CD14-positive monocyte (primary cell): ENCODE measurements at regions not wholly inside any gene's neighbourhood (a gene's known extent, or its start where the extent isn't known, plus 50 kb on each side); places are given as distances from the start of the nearest gene placed in this dataset.
"Not testable (repeated sequence)": the region's sequence is repeated elsewhere in the genome, so short reads cannot be mapped to it uniquely, and the experiment has no call there.

Source experiments
- DNase-seq, 3 donors: peaks; one replicate each; pipeline ENCODE4 v3.0.0-alpha.2; 2011 to 2022
- H2AFZ ChIP-seq: 2 replicates; pipeline ENCODE4 v1.6.0; 2012; ENCODE audit warnings: mild to moderate bottlenecking, low read depth, low read length, inconsistent platforms; ENCODE audit not compliant: insufficient read depth, poor library complexity, severe bottlenecking
- H3K27ac ChIP-seq, 2 donors: 1 replicate in 1 of 2; 2 replicates in 1 of 2; pipeline ENCODE4 v1.5.1; 2012 to 2013; ENCODE audit warnings: low read length in 2 of 2, control low read depth in 1 of 2, inconsistent platforms in 1 of 2, low read depth in 1 of 2, mild to moderate bottlenecking in 1 of 2
- H3K27me3 ChIP-seq, 2 donors: one replicate each; pipeline versions ENCODE4 v1.6.0 to v1.6.1; 2011 to 2013; ENCODE audit warnings: low read length in 2 of 2; ENCODE audit not compliant: control insufficient read depth in 2 of 2, insufficient read depth in 2 of 2
- H3K36me3 ChIP-seq, 2 donors: replicated peaks in 1 of 2; 1 replicate in 1 of 2; 2 replicates in 1 of 2; pipeline versions ENCODE4 v1.5.1 to v1.6.1; 2012 to 2013; ENCODE audit warnings: low read length in 2 of 2, control low read depth in 1 of 2, inconsistent platforms in 1 of 2, mild to moderate bottlenecking in 1 of 2; ENCODE audit not compliant: insufficient read depth in 2 of 2, control insufficient read depth in 1 of 2
- H3K4me1 ChIP-seq, 2 donors: 1 replicate in 1 of 2; 2 replicates in 1 of 2; pipeline versions ENCODE4 v1.5.1 to v1.6.1; 2012 to 2013; ENCODE audit warnings: low read length in 2 of 2, control low read depth in 1 of 2, inconsistent platforms in 1 of 2, mild to moderate bottlenecking in 1 of 2, moderate library complexity in 1 of 2; ENCODE audit not compliant: insufficient read depth in 2 of 2, control insufficient read depth in 1 of 2
- H3K4me2 ChIP-seq: replicated peaks from 2 replicates; pipeline ENCODE3; 2012; ENCODE audit warnings: low read length, moderate library complexity, mild to moderate bottlenecking; ENCODE audit not compliant: poor library complexity, severe bottlenecking; ENCODE audit errors: extremely low read depth
- H3K4me3 ChIP-seq, 3 experiments: fragments of 200-600 bp in 1 of 3; sonication (generic) in 1 of 3; replicated peaks in 1 of 3; 1 replicate in 2 of 3; 2 replicates in 1 of 3; pipeline ENCODE4 v1.5.1; 2011 to 2013; ENCODE audit warnings: low read length in 3 of 3, mild to moderate bottlenecking in 3 of 3, control low read depth in 2 of 3, low read depth in 2 of 3, inconsistent platforms in 1 of 3, moderate library complexity in 1 of 3
- H3K79me2 ChIP-seq: 2 replicates; pipeline ENCODE4 v1.6.0; 2012; ENCODE audit warnings: mild to moderate bottlenecking, control low read depth, inconsistent platforms, low read length, moderate library complexity; ENCODE audit not compliant: insufficient read depth
- H3K9ac ChIP-seq: 2 replicates; pipeline ENCODE4 v1.6.0; 2017; ENCODE audit warnings: low read length, mild to moderate bottlenecking; ENCODE audit not compliant: insufficient read depth, poor library complexity, severe bottlenecking
- H3K9me3 ChIP-seq, 2 donors: replicated peaks in 1 of 2; 1 replicate in 1 of 2; 2 replicates in 1 of 2; pipeline versions ENCODE4 v1.5.1 to v1.6.1; 2012 to 2013; ENCODE audit warnings: low read length in 2 of 2, control low read depth in 1 of 2; ENCODE audit not compliant: control insufficient read depth in 1 of 2, insufficient read depth in 1 of 2
- H4K20me1 ChIP-seq: 2 replicates; pipeline ENCODE4 v1.6.0; 2012; ENCODE audit warnings: mild to moderate bottlenecking, low read length, control low read depth, moderate library complexity; ENCODE audit not compliant: insufficient read depth
- H3K27ac Mint-ChIP-seq, 7 donors: one replicate each; pipeline ENCODE4 v1.8.0; 2020; ENCODE audit warnings: mild to moderate bottlenecking in 7 of 7, mixed read lengths in 7 of 7, moderate library complexity in 6 of 7, inconsistent platforms in 2 of 7
- H3K27me3 Mint-ChIP-seq, 3 donors: one replicate each; pipeline ENCODE4 v1.8.0; 2021 to 2022; ENCODE audit warnings: low read depth in 3 of 3, mild to moderate bottlenecking in 3 of 3, mixed read lengths in 3 of 3, moderate library complexity in 3 of 3, inconsistent platforms in 1 of 3
- H3K36me3 Mint-ChIP-seq, 2 donors: one replicate each; pipeline ENCODE4 v1.8.0; 2020; ENCODE audit warnings: mixed read lengths in 2 of 2, inconsistent platforms in 1 of 2, mild to moderate bottlenecking in 1 of 2
- H3K4me1 Mint-ChIP-seq: one replicate; pipeline ENCODE4 v1.8.0; 2020; ENCODE audit warnings: mild to moderate bottlenecking, mixed read lengths
- H3K4me3 Mint-ChIP-seq, 2 donors: one replicate each; pipeline ENCODE4 v1.8.0; 2020; ENCODE audit warnings: mild to moderate bottlenecking in 2 of 2, mixed read lengths in 2 of 2, moderate library complexity in 1 of 2
- H3K9me3 Mint-ChIP-seq, 7 donors: one replicate each; pipeline ENCODE4 v1.8.0; 2020 to 2022; ENCODE audit warnings: mixed read lengths in 7 of 7, mild to moderate bottlenecking in 6 of 7, moderate library complexity in 6 of 7, inconsistent platforms in 2 of 7
- CTCF ChIP-seq: fragments of 200-600 bp; IDR thresholded peaks from one replicate; pipeline ENCODE4 v1.8.0; 2022; ENCODE audit warnings: antibody characterized with exemption, mild to moderate bottlenecking
- WGBS: methylation state at CpG from one replicate; pipeline ENCODE4 v1.1.5; 2013; ENCODE audit warnings: missing lambda C conversion rate; ENCODE audit not compliant: insufficient coverage; 5-methylcytosine and 5-hydroxymethylcytosine counted together
- intact Hi-C, 2 donors: fragments of 100-400 bp; cut with micrococcal nuclease; formaldehyde crosslinking; loops; one replicate each; pipeline versions ENCODE4 v1.15.0 to v1.15.1; 2023

GRCh38 chr20:30937790-30938189 is 319.7 kb upstream of the DEFB115 start:
- intact Hi-C loops = no loop called here
- Histone ChIP-seq H3K27me3 (no peaks in the 10 kb centered on the region), H3K27ac (no peak overlapping the region), H3K4me3 (no peak overlapping the region), H3K4me2 (no peak overlapping the region), H3K9me3 (peaks cover 0 to 18% of the 10 kb centered on the region in 2 donors), H3K9ac (no peak overlapping the region), H3K36me3 (no peaks in the 10 kb centered on the region), H3K4me1 (no peaks in the 10 kb centered on the region), H3K79me2 (no peaks in the 10 kb centered on the region), H4K20me1 (no peaks in the 10 kb centered on the region), H2AFZ (no peak overlapping the region)
- no peaks in the 10 kb centered on the region for H3K27me3 Mint-ChIP-seq
- no peak overlapping the region for H3K27ac Mint-ChIP-seq
- H3K4me1 Mint-ChIP-seq = no peaks in the 10 kb centered on the region
- no peak overlapping the region for H3K4me3 Mint-ChIP-seq
- H3K9me3 Mint-ChIP-seq = peaks cover 0 to 13% (median 3%) of the 10 kb centered on the region in 7 donors
- TF ChIP-seq CTCF = no peak
- DNase-seq = no peak
- H3K36me3 Mint-ChIP-seq = no peaks in the 10 kb centered on the region
- WGBS = 59% methylated on average over 2 of the region's 5 CpGs

GRCh38 chr20:30949761-30950160 is 307.7 kb upstream of the DEFB115 start:
- intact Hi-C loops = no loop called here
- no peak overlapping the region for H3K4me3 ChIP-seq
- H3K9me3 ChIP-seq = peaks cover 14 to 36% of the 10 kb centered on the region in 2 donors
- Mint-ChIP-seq H3K27me3 (peaks cover 0 to 3% (median 2%) of the 10 kb centered on the region in 3 donors), H3K4me3 (no peak overlapping the region), H3K9me3 (peaks cover 23 to 36% (median 27%) of the 10 kb centered on the region in 7 donors), H3K36me3 (no peaks in the 10 kb centered on the region), H3K4me1 (no peaks in the 10 kb centered on the region), H3K27ac (no peak overlapping the region)
- no peaks in the 10 kb centered on the region for H3K27me3 ChIP-seq
- H3K27ac ChIP-seq = no peak overlapping the region
- no peak overlapping the region for H3K9ac ChIP-seq
- WGBS = 96% methylated on average over 10 of the region's 13 CpGs
- TF ChIP-seq CTCF = no peak
- H2AFZ ChIP-seq = no peak overlapping the region
- DNase-seq = no peak
- no peaks in the 10 kb centered on the region for H3K4me1 ChIP-seq
- no peaks in the 10 kb centered on the region for H4K20me1 ChIP-seq
- H3K4me2 ChIP-seq = no peak overlapping the region
- H3K36me3 ChIP-seq = no peaks in the 10 kb centered on the region
- H3K79me2 ChIP-seq = no peaks in the 10 kb centered on the region

GRCh38 chr20:30951088-30951487 is 306.4 kb upstream of the DEFB115 start:
- H3K36me3 ChIP-seq, intact Hi-C loops, H3K4me3 Mint-ChIP-seq, H3K4me3 ChIP-seq, H3K27me3 Mint-ChIP-seq, DNase-seq, H3K9ac ChIP-seq, H3K4me2 ChIP-seq, H3K27ac Mint-ChIP-seq, H3K36me3 Mint-ChIP-seq, H3K27ac ChIP-seq, H3K4me1 ChIP-seq, H3K27me3 ChIP-seq, H3K79me2 ChIP-seq, H2AFZ ChIP-seq, H3K4me1 Mint-ChIP-seq, H4K20me1 ChIP-seq: not testable (repeated sequence)
- H3K9me3 ChIP-seq = peaks cover 14 to 48% of the 10 kb centered on the region in 2 donors
- peaks cover 20 to 34% (median 26%) of the 10 kb centered on the region in 7 donors for H3K9me3 Mint-ChIP-seq
- no CpG with 5 or more reads among the region's 3 CpGs for WGBS
